PC-3 (cell line): ENCODE measurements at regions not wholly inside any gene's neighbourhood (a gene's known extent, or its start where the extent isn't known, plus 50 kb on each side); places are given as distances from the start of the nearest gene placed in this dataset.

Source experiments
- CTCF ChIP-seq: fragments of 300-600 bp; sonication (generic); conservative IDR thresholded peaks from 2 replicates; pipeline ENCODE4 v1.5.1; 2017; ENCODE audit warnings: antibody characterized with exemption, low read depth, mild to moderate bottlenecking, low read length
- EZH2 ChIP-seq: fragments of 300-600 bp; sonication (generic); IDR thresholded peaks from one replicate; pipeline ENCODE4 v1.6.1; 2017; ENCODE audit warnings: antibody characterized with exemption, mild to moderate bottlenecking, low read length; ENCODE audit not compliant: unreplicated experiment
- EZH2phosphoT487 ChIP-seq: fragments of 300-600 bp; sonication (generic); IDR thresholded peaks from 2 replicates; pipeline ENCODE4 v1.6.1; 2018; ENCODE audit warnings: mild to moderate bottlenecking, antibody characterized with exemption, low read length, borderline replicate concordance

GRCh38 chr9:115628426-115628825, 510.5 kb upstream of the TNC start:
- TF ChIP-seq EZH2phosphoT487 (no peak), CTCF (no peak), EZH2 (no peak)
